NCI-H2227 (cell line): ENCODE measurements at regions not wholly inside any gene's neighbourhood (a gene's known extent, or its start where the extent isn't known, plus 50 kb on each side); places are given as distances from the start of the nearest gene placed in this dataset.
"Not testable (repeated sequence)": the region's sequence is repeated elsewhere in the genome, so short reads cannot be mapped to it uniquely, and the experiment has no call there.

Experiments
- DNase-seq: peaks from one replicate; lab custom pipeline; 2025; ENCODE audit not compliant: unreplicated experiment; lab: John Stamatoyannopoulos, UW

DNA sequence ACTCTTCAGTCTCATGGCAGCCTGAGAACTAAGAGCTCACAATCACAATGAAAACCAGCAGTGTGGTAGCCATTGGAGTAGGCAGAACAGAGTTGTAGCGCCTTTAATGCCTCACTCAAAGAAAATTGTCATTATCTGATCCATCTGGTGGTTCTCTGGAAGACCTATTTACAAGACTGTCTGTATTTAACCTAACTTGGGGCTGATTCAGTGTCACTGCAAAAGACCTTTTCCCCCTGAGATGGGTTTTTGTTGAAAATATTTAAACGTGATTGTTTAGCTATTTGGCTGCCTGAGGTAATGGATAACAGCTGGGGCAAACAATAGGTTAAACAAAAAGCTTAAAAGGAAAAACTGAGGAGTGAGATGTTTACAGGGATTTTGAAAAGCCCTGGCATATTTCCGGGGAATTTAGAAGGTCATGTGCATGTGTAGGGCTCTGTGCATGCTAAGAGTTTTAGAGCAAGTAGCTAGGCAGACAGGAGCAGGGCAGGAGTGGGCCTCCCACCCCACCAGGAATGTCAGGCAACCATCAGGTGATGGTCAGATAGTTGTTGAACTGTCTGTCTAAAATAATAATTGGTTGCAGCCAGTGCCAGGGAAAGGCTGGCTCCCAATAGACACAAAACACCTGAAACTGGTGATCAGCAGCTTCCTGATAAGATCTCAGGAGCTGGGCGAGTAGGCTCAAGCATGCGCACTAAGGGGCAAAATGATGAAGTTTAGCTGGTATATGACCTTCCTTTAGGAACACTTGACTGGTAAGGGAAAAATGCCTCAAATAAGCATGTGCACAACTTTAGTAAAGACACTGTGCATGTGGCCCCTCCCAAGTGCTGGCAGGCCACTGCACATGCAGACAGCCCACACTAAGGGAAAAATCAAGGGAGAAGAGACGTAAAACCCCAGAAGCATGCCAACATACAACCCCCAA is 70.8 kb upstream of the AKIRIN2 start:
- DNase-seq, result peak; percentile 28

DNA sequence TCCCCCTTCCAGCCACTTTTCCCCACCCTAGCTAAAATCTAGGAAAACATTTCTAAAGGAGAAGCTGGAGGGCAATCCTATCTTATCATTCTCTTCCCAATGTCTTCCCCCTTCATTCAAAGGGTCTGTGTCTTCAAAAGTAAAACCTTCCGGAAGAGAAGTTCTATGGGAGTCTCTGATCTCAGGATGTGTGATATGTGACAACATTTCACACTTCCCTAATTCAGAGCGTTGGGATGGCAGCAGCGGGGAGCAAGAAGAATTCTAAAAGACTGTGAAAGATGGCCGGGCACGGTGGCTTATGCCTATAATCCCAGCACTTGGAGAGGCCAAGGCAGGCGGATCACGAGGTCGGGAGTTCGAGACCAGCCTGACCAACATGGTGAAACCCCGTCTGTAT is 65.4 kb upstream of the AKIRIN2 start:
- DNase-seq, result no peak

DNA sequence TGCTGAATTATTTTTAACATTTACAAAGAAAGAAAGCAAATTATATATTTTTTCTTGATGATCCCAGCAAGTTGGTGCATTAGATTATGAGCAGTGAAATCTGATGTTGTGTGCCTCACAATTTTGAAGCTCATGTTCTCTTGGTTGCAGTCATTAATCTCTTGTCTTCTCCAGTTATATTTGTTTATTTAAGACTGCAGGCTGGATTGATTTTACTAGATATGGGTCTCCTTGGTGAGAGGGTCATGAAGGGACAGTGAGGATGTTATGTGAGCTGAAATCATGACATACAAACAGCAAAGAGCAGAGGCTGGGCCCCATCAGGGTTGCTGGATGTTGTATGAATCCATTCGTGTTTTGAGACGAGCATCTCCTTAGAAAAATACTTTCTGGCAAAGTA is 64.2 kb upstream of the AKIRIN2 start:
- no peak for DNase-seq

DNA sequence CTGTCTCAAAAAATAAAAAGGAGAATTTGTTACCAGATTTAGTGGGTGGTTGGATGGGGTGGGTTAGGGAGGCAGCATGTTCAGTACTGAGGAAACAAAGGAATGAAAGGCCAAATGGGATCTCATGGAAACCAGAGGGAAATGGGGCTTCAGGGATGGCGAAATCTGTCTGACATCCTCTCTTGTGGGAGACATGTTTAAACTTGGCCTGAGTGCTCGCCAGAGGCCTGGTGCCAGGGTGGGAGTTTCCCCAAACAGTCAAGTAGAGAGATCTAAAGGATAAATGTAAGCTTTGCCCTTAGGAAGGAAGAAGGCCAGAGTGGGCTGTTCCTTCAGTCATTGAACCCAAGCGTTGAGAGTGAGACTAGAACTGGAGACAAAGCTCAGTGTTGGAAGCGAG is 61.9 kb upstream of the AKIRIN2 start:
- no peak for DNase-seq

DNA sequence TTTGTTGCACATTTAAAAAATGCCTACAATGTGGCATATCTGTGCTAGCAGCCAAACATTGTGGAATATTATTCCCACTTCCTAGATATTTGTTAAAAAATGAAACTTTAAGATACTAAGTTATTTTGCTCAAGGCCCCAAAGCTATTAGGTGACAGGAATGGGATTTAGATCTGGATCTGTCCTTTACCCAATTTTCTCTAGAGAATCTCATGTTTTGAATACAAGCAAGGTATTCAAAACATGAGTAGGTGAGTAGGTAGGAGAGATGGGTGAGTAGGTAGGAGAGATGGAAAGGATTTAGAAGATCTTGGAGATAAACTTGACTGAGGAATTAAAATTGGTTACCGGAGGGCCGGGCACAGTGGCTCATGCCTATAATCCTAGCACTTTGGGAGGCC is 61.2 kb upstream of the AKIRIN2 start:
- no peak for DNase-seq

DNA sequence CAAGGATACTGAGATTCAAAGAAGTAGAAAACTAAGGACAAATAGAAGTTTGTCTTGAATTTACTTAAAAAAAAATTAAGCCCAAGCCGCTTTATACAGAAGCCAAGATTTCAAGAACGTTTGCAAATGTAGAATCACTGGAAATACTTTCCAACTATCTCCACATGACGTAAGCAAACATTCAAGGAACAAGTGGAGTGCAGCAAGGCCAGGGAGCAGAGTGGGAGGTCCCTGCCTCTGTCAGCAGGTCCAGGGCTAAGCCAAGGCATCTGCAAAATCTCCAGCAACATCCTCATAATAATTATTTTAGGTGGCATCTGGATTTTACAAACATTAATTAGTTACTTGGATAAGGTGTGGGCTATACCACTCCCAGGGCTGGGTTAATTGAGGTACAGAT is 60.1 kb upstream of the AKIRIN2 start:
- no peak for DNase-seq

DNA sequence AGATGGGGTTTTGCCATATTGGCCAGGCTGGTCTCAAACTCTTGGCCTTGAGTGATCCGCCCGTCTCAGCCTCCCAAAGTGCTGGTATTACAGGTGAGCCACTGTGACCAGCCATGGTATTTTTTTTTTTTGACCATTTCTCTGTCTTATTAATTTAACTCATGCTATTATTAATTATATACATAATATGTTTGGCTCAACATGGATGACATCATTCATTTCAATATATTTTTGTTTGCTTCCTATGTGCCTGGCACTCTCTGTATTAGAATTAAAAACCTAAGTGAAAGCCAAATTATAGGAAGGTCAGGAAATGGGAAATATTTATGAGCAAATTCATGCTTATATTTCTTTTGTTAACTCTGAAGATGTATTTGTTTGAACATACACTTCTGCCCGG is 55.8 kb upstream of the AKIRIN2 start:
- DNase-seq, result no peak

DNA sequence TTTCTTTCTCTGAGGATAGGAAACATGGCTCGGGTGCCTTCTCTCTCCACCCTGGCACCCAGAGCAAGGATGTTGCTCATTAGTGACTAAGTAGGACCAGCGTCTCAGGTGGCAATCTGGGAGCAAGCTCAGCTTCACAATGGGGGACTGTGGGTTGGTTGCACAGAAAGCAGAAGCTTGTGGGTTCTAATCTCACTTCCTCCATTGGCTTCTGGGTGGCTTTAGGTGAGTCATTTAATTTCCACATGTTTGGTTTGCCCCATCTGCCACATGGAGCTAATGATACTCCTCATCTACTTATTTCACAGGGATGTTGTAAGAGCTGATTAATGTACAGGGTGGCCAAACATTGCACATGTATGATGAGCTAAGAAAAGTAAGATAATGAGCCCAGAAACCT is 54.8 kb upstream of the AKIRIN2 start:
- DNase-seq, result no peak

DNA sequence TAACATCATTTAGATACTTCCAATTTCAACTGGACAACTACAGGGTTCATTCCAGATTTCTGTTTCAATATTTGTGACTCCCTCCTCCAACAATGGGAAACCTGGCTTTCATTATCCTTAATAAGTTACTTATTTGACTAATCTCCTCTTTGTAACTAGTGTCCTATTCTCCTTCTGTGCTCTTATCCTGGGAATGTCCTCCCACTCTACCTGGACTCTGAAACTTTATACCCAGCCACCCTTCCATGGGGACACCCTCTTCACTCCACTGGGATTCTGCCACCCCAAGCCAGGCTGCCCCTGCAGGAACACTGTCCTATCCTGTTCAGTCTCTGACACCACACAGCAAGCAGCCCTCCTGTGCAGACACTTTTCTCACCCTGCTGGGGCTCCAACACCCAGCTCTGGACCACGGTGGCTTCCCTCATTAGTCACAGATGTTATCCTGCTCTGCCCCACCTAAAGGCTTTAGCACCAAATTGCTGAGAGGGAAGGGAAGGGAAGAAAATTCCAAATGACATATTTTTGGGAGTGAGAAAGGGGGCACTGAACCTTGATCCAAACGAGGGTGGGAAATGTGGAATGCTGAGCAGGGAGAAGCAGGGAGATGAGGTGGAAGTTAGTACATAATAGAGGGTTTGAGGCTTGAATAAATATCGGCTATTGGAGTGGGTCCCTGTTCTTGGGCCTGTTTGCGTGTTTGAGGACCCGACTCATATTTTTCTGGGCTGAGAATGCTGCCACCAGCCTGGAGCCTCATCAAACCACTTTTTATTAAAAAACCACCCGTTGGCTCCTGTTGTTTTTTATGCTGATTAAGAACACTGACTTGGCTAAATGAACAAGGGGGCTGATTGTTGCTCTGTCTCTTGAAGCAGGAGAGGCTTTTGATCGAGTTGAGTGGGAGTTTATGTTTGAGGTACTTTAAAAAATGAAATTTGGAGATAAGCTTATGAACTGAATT is 54.0 kb upstream of the AKIRIN2 start:
- no peak for DNase-seq

DNA sequence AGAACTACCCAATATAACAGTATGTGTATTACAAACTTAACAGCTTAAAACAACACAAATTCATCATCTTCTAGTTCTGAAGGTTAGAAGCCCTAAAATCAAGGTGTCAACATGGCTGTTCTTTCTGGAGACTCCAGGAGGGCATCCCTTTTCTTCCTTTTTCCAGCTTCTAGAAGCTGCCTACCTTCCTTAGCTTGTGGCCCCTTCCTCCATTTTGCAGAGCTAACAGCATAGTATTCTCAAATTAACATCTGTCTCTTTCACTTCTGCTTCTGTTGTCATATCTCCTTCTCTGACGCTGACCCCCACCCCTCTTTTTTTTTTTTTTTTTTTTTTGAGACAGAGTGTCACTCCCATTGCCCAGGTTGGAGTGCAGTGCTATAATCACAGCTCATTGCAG is 52.8 kb upstream of the AKIRIN2 start:
- no peak for DNase-seq

DNA sequence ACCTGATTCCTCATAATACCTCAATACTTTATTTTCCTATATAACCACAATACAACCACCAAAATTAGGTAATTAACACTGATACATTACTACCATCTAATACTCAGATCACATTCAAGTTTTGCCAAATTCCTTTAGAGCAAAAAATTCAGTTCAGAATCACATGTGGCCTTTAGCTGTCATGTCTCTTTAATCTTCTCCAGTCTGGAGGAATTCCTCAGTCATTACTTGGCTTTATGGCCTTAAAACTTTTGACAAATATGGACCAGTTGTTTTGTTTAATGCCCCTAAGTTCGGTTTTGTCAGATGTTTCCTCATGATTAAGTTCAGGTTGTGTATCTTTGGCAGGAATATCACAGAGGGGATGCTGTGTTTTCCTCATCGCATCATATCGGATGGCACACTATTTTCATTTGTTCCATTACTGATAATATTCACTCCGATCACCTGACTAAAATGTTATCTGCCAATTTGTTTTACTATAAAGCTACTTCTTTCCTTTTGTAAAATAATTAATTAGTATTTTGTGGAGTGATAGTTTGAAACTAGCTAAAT is 51.2 kb upstream of the AKIRIN2 start:
- DNase-seq, result no peak

DNA sequence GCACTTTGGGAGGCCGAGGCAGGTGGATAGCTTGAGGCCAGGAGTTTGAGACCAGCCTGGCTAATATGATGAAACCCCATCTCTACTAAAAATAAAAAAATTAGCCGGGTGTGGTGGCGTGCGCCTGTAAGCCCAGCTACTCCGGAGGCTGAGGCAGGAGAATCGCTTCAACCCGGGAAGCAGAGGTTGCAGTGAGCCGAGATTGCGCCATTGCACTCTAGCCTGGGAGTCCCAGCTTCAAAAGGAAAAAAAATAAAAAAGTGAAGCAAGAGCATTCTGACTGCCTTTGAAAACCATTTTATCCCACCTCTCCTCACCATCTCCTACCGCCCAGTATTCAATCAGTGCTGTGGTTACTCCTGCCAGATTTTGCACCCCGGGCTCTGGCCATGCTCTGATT is 50.5 kb upstream of the AKIRIN2 start:
- not testable (repeated sequence) for DNase-seq
